Body of pancreas (tissue), 4 donors: ENCODE measurements at regions not wholly inside any gene's neighbourhood (a gene's known extent, or its start where the extent isn't known, plus 50 kb on each side); places are given as distances from the start of the nearest gene placed in this dataset.

ENCODE experiments used
- POLR2A ChIP-seq, 3 donors: fragments of 450-650 bp; IDR thresholded peaks; one replicate each; pipeline ENCODE4 v1.6.1; 2016; ENCODE audit warnings: antibody characterized with exemption in 3 of 3, mild to moderate bottlenecking in 2 of 3
- TF ChIP-seq, protein P1 (sequence below), 7 experiments: fragments of 450-650 bp in 4 of 7; fragments of 200-600 bp in 3 of 7; sonication (generic) in 3 of 7; IDR thresholded peaks; one replicate each; pipeline ENCODE4 v1.5.1; 2016 to 2019; ENCODE audit warnings: antibody characterized with exemption in 7 of 7

DNA sequence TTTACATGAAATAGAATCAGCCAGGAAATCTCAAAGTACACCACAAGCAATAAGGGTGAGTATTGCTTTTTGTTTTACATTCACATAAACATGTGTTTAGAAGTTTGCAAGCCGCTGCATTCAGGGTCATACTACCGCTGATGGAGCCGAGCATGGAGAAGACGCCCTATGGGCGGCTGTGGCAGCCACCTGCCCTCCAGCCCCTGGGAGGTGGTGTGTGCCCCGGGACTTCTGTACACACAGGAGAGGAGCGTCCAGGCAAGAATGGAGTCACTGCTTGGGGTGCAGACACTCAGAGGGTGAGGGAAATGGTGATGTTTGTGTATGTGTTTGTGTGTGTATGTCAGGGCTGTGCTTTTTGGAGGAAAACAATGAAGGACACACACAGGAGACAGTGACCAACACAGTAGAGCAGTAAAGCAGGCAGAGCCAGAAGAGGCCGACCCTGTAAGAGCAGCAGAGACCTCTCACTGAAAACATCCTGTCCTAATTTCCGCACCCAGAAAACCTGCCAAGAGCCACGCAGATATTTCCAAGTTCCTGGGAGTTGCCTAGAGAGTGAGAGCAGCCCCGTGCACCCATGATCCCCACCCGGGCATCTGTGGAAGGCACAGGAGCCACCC, 108.1 kb upstream of the GJB6 start:
- TF ChIP-seq, protein P1, sequence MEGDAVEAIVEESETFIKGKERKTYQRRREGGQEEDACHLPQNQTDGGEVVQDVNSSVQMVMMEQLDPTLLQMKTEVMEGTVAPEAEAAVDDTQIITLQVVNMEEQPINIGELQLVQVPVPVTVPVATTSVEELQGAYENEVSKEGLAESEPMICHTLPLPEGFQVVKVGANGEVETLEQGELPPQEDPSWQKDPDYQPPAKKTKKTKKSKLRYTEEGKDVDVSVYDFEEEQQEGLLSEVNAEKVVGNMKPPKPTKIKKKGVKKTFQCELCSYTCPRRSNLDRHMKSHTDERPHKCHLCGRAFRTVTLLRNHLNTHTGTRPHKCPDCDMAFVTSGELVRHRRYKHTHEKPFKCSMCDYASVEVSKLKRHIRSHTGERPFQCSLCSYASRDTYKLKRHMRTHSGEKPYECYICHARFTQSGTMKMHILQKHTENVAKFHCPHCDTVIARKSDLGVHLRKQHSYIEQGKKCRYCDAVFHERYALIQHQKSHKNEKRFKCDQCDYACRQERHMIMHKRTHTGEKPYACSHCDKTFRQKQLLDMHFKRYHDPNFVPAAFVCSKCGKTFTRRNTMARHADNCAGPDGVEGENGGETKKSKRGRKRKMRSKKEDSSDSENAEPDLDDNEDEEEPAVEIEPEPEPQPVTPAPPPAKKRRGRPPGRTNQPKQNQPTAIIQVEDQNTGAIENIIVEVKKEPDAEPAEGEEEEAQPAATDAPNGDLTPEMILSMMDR (IDR thresholded peaks at IDR 0.05): no peak
- TF ChIP-seq POLR2A (IDR thresholded peaks at IDR 0.05): no peak
